ENCODE measurements at regions not wholly inside any gene's neighbourhood (a gene's known extent, or its start where the extent isn't known, plus 50 kb on each side); places are given as distances from the start of the nearest gene placed in this dataset.

DNA sequence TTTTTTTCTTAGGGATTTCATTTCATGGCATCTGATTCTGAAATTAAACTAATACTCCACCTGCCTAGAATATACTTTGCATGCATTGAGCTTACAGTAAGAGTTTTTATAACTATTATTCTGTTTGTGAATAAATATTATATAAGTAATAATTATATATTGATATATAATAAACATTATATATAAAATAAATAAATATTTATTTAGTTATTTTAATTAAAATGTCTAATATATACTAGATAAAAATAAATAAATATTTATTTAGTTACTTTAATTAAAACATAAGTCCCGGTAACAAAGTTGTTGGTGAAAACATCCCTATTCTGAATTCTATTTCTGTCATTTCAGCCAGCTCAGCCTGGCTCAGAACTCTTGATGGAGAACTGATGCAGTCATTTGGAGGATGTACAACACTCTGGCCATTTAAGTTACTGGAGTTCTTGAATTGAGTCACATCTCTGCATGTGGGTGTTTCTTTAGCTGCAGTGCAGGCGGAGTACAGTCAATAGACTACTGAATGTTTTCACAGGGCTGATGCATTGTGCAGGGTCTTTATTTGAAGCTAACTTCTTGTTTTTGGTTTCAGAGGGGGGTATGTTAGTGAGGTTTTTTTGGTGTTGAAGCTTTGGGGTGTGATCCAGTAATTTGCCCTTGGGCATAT is 508.9 kb upstream of the ADGRB3 start:
- TF ChIP-seq, protein P1, sequence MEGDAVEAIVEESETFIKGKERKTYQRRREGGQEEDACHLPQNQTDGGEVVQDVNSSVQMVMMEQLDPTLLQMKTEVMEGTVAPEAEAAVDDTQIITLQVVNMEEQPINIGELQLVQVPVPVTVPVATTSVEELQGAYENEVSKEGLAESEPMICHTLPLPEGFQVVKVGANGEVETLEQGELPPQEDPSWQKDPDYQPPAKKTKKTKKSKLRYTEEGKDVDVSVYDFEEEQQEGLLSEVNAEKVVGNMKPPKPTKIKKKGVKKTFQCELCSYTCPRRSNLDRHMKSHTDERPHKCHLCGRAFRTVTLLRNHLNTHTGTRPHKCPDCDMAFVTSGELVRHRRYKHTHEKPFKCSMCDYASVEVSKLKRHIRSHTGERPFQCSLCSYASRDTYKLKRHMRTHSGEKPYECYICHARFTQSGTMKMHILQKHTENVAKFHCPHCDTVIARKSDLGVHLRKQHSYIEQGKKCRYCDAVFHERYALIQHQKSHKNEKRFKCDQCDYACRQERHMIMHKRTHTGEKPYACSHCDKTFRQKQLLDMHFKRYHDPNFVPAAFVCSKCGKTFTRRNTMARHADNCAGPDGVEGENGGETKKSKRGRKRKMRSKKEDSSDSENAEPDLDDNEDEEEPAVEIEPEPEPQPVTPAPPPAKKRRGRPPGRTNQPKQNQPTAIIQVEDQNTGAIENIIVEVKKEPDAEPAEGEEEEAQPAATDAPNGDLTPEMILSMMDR (IDR thresholded peaks at IDR 0.05; ENCODE audit: low read length) = no peak
- no peak for TF ChIP-seq EZH2 (optimal IDR thresholded peaks at IDR 0.05; ENCODE audit: low read depth, low read length)
- no peak for TF ChIP-seq EZH2phosphoT487 (IDR thresholded peaks at IDR 0.05; ENCODE audit: low read length)
